Smooth muscle cell (in vitro differentiated cells): ENCODE measurements at regions not wholly inside any gene's neighbourhood (a gene's known extent, or its start where the extent isn't known, plus 50 kb on each side); places are given as distances from the start of the nearest gene placed in this dataset.
A peak's percentile ranks its signal among the peaks of the same experiment; 100 is the strongest.
"Not testable (repeated sequence)": the region's sequence is repeated elsewhere in the genome, so short reads cannot be mapped to it uniquely, and the experiment has no call there.

Experiments
- DNase-seq: peaks from one replicate; lab custom pipeline; 2025; ENCODE audit not compliant: unreplicated experiment; lab: John Stamatoyannopoulos, UW
- H2AFZ ChIP-seq: fragments of 200-600 bp; sonication (generic); 2 replicates; pipeline ENCODE4 v1.6.0; 2016; ENCODE audit warnings: antibody characterized with exemption, low read depth, mild to moderate bottlenecking
- H3F3A ChIP-seq: fragments of 200-600 bp; sonication (generic); 2 replicates; pipeline ENCODE4 v1.6.0; 2017; ENCODE audit warnings: antibody characterized with exemption, low read depth
- H3K27ac ChIP-seq: fragments of 200-600 bp; sonication (generic); 2 replicates; pipeline ENCODE4 v1.5.1; 2016; ENCODE audit warnings: low read depth, mild to moderate bottlenecking
- H3K27me3 ChIP-seq: fragments of 200-600 bp; sonication (generic); 2 replicates; pipeline ENCODE4 v1.6.1; 2016; ENCODE audit warnings: low read depth, mild to moderate bottlenecking
- H3K36me3 ChIP-seq: fragments of 200-600 bp; sonication (generic); 2 replicates; pipeline ENCODE4 v1.5.1; 2016; ENCODE audit warnings: low read depth
- H3K4me1 ChIP-seq: fragments of 200-600 bp; sonication (generic); 2 replicates; pipeline ENCODE4 v1.5.1; 2016; ENCODE audit warnings: low read depth
- H3K4me2 ChIP-seq: fragments of 200-600 bp; sonication (generic); 2 replicates; pipeline ENCODE4 v1.6.0; 2016; ENCODE audit warnings: mild to moderate bottlenecking
- H3K4me3 ChIP-seq: fragments of 200-600 bp; sonication (generic); 2 replicates; pipeline ENCODE4 v1.5.1; 2016; ENCODE audit warnings: mild to moderate bottlenecking
- H3K79me2 ChIP-seq: fragments of 200-600 bp; sonication (generic); 2 replicates; pipeline ENCODE4 v1.6.0; 2016; ENCODE audit warnings: low read depth, mild to moderate bottlenecking
- H3K9ac ChIP-seq: fragments of 200-600 bp; sonication (generic); 2 replicates; pipeline ENCODE4 v1.6.0; 2016; ENCODE audit warnings: low read depth
- H3K9me3 ChIP-seq: fragments of 200-600 bp; sonication (generic); replicated peaks from 2 replicates; pipeline ENCODE4 v1.5.1; 2016; ENCODE audit warnings: low read depth
- H4K20me1 ChIP-seq: fragments of 200-600 bp; sonication (generic); 2 replicates; pipeline ENCODE4 v1.6.0; 2016; ENCODE audit warnings: low read depth
- WGBS: methylation state at CpG from one replicate; pipeline ENCODE4 v1.1.7; 2016; ENCODE audit warnings: low lambda C conversion rate; 5-methylcytosine and 5-hydroxymethylcytosine counted together
- TF ChIP-seq, protein P1 (sequence below): fragments of 200-600 bp; sonication (generic); IDR thresholded peaks from 2 replicates; pipeline ENCODE4 v1.5.1; 2017; ENCODE audit warnings: borderline replicate concordance, mild to moderate bottlenecking, antibody characterized with exemption; ENCODE audit not compliant: insufficient read depth, poor library complexity, severe bottlenecking

DNA sequence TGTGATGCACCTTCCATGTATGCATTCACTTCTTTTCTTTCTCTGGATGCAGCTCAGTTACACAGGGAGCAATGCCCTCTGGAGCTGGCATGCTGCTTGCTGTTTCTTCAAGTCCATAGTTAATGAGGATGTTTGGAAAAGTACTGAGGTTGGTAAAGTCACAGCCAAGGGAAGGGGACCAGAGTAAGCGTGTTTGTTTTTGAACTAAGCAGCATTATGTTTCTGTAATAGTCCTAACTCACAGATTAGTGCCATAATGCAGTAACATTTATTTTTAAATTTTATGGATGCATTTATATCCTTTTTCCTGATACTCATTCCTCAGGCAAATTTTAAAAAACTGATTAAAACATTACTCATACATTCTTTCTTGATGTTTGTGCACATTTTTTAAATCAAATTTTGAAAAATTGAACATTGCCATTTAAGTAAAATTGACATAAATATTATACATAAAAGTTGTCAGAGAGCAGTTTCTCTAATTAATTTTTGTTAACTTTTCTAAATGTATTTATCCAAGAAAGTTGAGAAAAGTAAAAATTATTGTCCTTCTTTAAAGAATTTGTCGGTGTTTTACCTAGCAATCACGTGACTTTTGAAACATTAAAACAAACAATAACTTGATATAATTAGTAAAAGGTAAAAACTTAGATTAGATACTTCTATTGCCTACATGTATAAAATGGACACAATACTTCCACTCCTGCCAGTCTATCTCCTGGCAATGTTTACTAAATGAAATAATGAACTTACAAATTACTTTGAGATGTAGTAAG lies 659.6 kb upstream of the ANKRD30A start:
- H3K9me3 ChIP-seq, result no peaks in the 10 kb centered on the region
- no peaks in the 10 kb centered on the region for H3K36me3 ChIP-seq
- DNase-seq, result no peak
- H4K20me1 ChIP-seq, result no peaks in the 10 kb centered on the region
- no peaks in the 10 kb centered on the region for H3K79me2 ChIP-seq
- H3K4me3 ChIP-seq, result no peak overlapping the region
- no peaks in the 10 kb centered on the region for H3F3A ChIP-seq
- WGBS, result 95% methylated on average over 3 of the region's 3 CpGs
- no peak overlapping the region for H3K4me2 ChIP-seq
- no peak overlapping the region for H3K27ac ChIP-seq
- H2AFZ ChIP-seq, result no peak overlapping the region
- H3K9ac ChIP-seq, result no peak overlapping the region
- no peaks in the 10 kb centered on the region for H3K4me1 ChIP-seq
- H3K27me3 ChIP-seq, result no peaks in the 10 kb centered on the region
- TF ChIP-seq, protein P1, sequence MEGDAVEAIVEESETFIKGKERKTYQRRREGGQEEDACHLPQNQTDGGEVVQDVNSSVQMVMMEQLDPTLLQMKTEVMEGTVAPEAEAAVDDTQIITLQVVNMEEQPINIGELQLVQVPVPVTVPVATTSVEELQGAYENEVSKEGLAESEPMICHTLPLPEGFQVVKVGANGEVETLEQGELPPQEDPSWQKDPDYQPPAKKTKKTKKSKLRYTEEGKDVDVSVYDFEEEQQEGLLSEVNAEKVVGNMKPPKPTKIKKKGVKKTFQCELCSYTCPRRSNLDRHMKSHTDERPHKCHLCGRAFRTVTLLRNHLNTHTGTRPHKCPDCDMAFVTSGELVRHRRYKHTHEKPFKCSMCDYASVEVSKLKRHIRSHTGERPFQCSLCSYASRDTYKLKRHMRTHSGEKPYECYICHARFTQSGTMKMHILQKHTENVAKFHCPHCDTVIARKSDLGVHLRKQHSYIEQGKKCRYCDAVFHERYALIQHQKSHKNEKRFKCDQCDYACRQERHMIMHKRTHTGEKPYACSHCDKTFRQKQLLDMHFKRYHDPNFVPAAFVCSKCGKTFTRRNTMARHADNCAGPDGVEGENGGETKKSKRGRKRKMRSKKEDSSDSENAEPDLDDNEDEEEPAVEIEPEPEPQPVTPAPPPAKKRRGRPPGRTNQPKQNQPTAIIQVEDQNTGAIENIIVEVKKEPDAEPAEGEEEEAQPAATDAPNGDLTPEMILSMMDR, result no peak

GRCh38 chr10:36464291-36464690 lies 661.1 kb upstream of the ANKRD30A start:
- no peak overlapping the region for H3K9ac ChIP-seq
- no peak overlapping the region for H3K4me3 ChIP-seq

DNA sequence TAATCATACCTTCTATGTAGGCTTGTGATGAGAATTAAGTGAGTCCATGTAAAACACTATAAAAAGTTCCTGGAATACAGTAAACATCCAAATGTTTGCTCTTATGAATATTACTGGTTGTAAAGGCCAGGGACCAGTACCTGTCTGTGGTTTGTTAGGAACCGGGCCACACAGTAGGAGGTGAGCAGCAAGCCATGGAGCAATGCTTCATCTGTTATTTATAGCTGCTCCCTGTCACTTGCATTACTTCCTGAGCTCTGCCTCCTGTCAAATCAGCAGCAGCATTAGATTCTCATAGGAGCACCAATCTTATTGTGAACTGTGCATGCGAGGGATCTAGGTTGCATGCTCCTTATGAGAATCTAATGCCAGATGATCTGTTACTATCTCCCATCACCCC lies 662.0 kb upstream of the ANKRD30A start:
- Histone ChIP-seq H3K27me3 (no peaks in the 10 kb centered on the region), H4K20me1 (no peaks in the 10 kb centered on the region), H3F3A (no peaks in the 10 kb centered on the region), H3K79me2 (no peaks in the 10 kb centered on the region), H3K4me2 (no peak overlapping the region), H3K36me3 (no peaks in the 10 kb centered on the region), H3K9ac (no peak overlapping the region), H3K4me3 (no peak overlapping the region), H2AFZ (no peak overlapping the region), H3K27ac (no peak overlapping the region), H3K4me1 (no peaks in the 10 kb centered on the region), H3K9me3 (peaks cover 3% of the 10 kb centered on the region)
- TF ChIP-seq, protein P1, result no peak
- WGBS, result 97% methylated on average over 2 of the region's 2 CpGs
- no peak for DNase-seq

More at GRCh38 chr10:36464291-36464690, 661.1 kb upstream of the ANKRD30A start:
- Histone ChIP-seq H3K27me3 (no peaks in the 10 kb centered on the region), H3K36me3 (no peaks in the 10 kb centered on the region), H3K9me3 (no peaks in the 10 kb centered on the region), H3K4me2 (no peak overlapping the region), H3K27ac (no peak overlapping the region), H3K79me2 (no peaks in the 10 kb centered on the region), H2AFZ (peak overlapping the region; percentile 24), H4K20me1 (no peaks in the 10 kb centered on the region), H3F3A (no peaks in the 10 kb centered on the region), H3K4me1 (no peaks in the 10 kb centered on the region)
- 88% methylated on average over 1 of the region's 1 CpG for WGBS
- DNase-seq, result no peak
- TF ChIP-seq, protein P1, result no peak

- Histone ChIP-seq H3F3A (no peaks in the 10 kb centered on the region), H3K4me3 (no peak overlapping the region), H3K4me2 (no peak overlapping the region), H3K9me3 (peaks cover 9% of the 10 kb centered on the region), H3K27me3 (no peaks in the 10 kb centered on the region), H3K79me2 (no peaks in the 10 kb centered on the region), H4K20me1 (no peaks in the 10 kb centered on the region), H3K27ac (no peak overlapping the region), H3K4me1 (no peaks in the 10 kb centered on the region), H2AFZ (no peak overlapping the region), H3K36me3 (no peaks in the 10 kb centered on the region), H3K9ac (no peak overlapping the region)
- WGBS, result 96% methylated on average over 1 of the region's 1 CpG
- TF ChIP-seq, protein P1, result no peak
- DNase-seq, result no peak
Observed at GRCh38 chr10:36462194-36462593, 663.2 kb upstream of the ANKRD30A start.

DNA sequence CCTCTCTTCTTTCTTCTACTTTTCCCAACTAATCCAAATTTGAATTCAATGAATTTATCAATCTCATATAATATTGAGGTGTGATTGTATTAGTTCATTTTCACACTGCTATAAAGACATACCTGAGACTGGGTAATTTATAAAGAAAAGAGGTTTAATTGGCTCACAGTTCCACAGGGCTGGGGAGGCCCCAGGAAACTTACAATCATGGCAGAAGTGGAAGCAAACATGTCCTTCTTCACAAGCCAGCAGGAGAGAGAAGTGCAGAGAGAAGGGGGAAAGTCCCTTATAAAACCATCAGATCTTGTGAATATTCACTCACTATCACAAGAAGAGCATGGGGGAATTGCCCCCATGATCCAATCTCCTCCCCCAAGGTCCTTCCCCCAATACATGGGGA lies 667.0 kb upstream of the ANKRD30A start:
- H3K79me2 ChIP-seq, H4K20me1 ChIP-seq, H3K4me2 ChIP-seq, H3K9me3 ChIP-seq, H3K36me3 ChIP-seq, H3F3A ChIP-seq, H2AFZ ChIP-seq, H3K4me1 ChIP-seq, DNase-seq, H3K4me3 ChIP-seq, H3K27ac ChIP-seq, H3K27me3 ChIP-seq, H3K9ac ChIP-seq: not testable (repeated sequence)
